ENCODE measurements at regions not wholly inside any gene's neighbourhood (a gene's known extent, or its start where the extent isn't known, plus 50 kb on each side); places are given as distances from the start of the nearest gene placed in this dataset.
"Not testable (repeated sequence)": the region's sequence is repeated elsewhere in the genome, so short reads cannot be mapped to it uniquely, and the experiment has no call there.

DNA sequence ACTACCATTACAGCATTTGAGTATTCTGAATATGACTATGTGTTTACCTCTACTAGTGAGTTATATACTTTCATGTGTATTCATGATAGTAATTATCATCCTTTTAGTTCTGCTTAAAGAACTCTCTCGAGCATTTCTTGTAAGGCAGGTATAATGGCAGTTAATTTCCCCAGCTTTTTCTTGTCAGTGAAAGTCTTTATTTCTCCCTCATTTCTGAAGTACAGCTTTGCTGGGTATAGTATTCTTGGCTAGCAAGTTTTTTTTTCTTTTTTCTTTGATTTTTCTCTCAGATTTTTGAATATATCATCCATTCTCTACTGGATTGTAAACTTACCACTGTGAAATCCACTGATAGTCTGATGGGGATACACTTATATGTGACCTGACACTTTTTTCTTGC is 165.9 kb upstream of the ARHGAP5 start:
- no peak for DNase-seq (ENCODE audit: low read depth)

GRCh38 chr14:31913370-31913769 is 163.7 kb upstream of the ARHGAP5 start:
- no peak for DNase-seq (ENCODE audit: low read depth)

- not testable (repeated sequence) for DNase-seq (ENCODE audit: low read depth)
These were observed 158.8 kb upstream of the ARHGAP5 start for GRCh38 chr14:31918289-31918688.

DNA sequence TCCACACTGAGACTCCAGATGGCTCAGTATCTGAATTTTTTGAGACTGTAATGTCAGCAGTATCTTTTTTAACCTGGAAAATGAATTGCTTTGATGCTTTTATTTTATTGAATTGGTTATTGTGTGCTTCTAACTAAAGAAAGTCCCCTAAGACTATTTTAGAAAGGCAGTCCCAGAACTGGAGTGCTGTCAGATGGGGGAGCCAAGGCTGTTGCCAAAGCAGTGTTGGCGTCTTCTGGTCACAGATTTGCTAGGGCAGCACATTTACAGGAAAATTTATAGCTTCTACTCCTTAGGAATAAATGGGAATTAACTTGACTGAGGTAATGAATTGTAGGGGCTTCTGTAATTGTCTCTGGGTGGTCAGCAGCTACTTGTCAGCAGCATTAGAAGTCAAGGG is 157.1 kb upstream of the ARHGAP5 start:
- DNase-seq (ENCODE audit: low read depth) = no peak

- no peak for DNase-seq (ENCODE audit: low read depth)
These were observed 156.0 kb upstream of the ARHGAP5 start for GRCh38 chr14:31920989-31921650.

- DNase-seq (ENCODE audit: low read depth) = no peak
These were observed 155.4 kb upstream of the ARHGAP5 start for GRCh38 chr14:31921721-31922120.

DNA sequence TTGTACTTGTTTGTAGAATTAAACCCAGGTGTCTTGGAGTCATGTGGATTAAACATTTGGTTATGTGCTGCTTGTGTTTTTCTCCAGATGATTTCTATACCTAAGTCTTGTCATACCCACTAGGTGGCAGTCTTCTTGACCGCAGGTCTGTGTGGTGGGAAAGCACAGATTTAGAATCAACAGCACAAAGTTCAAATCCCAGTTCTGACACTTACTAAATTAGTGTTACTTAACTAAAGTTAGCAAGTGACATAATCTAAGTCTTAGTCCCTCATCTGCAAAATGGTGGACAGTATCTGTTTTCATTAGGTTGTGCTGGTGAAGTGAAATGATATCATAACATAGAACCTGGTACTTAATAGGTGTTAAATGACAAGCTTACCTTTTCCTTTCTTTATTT is 151.0 kb upstream of the ARHGAP5 start:
- peak; percentile 17 for DNase-seq (ENCODE audit: low read depth)

DNA sequence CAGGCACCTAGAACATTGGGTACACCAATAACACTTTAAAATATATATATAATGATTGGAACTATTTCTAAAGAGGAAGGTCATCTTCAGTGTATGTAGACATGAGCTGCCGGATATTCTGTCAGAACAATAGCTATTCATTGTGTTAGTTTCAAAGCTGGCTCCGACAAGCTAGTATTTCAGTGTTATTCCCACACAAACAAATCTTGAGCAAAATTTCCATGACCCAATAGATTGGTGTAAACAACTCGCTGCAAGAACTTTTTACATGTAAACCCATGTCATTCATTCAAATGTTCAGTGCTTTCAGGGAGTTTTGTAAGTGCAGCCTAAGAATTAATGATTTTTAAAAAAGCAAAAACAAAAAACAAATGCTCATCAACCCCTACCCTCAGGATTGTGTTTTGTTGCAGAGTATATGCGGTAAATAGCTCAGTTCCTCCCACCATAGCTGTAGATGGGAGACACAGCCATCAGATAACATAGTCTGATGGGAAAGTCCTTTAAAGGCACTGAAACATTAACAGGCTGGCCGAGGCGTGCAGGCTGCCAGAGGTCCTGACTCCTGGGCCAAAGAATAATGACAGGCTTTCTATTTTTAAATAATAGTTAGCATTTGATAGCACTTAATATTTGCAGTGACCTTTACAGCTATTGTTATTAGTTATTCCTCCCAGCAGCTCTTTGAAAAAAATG is 150.3 kb upstream of the ARHGAP5 start:
- no peak for DNase-seq (ENCODE audit: low read depth)

DNA sequence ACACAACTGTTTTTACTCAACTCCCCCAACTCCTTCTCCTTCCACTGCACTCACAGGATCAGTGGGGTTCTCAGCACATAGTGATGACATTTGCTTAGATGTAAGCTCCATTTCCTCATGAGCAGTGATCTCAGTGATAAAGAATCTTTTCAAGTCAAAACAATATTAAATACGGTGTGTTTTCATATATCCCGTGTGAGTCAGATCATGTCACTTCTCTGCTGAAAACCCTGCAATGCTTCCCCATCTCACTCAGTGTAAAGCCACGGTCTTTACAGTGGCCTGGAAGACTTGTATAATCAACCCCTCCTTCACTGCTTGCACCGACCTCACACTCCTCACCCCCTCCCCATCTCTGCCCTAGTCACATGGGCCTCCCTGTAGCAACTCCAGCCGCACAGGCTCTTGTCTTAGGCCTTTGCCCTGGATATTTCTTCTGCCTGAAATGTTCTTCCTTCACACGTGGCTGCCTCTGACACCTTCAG is 149.7 kb upstream of the ARHGAP5 start:
- peak; percentile 80 for DNase-seq (ENCODE audit: low read depth)

DNA sequence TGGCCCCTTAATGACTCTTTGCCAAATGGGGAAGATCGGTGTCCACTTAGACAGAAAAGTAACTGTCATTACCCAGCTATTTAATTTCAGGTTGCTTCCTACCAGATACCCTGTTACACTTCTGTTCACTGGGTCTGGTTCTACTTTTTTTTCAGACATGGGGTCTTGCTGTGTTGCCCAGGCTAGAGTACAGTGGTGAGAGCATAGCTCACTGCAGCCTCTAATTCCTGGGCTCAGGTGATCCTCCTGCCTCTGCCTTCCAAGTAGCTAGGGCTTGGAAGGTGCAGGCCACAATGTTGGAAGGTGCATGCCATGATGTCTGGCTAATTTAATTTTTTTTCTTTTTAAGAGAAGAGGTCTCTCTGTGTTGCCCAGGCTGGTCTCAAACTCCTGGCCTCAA is 147.0 kb upstream of the ARHGAP5 start:
- DNase-seq (ENCODE audit: low read depth) = no peak

GRCh38 chr14:31930493-31931240 is 146.4 kb upstream of the ARHGAP5 start:
- DNase-seq (ENCODE audit: low read depth) = no peak

DNA sequence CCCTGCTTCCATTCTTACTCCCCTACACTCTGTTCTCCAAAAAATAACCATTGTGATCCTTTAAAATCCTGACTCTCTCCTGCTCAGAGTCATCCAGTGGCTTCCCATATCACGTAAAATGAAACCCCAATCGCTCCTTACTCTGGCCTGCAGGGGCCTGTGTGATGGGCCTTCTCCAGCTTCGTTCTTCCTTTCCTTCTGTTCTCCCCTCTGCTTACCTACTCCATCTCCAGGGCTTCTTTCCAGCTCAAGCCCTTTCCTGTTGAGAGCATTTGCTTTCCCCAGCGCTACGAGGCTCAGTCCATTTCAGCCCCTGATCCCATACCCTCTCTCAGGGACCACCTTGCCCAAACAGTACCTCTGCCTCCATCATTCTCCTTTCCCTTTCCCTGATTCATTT is 144.4 kb upstream of the ARHGAP5 start:
- no peak for DNase-seq (ENCODE audit: low read depth)

- no peak for DNase-seq (ENCODE audit: low read depth)
These were observed 143.4 kb upstream of the ARHGAP5 start for GRCh38 chr14:31933716-31934115.

DNA sequence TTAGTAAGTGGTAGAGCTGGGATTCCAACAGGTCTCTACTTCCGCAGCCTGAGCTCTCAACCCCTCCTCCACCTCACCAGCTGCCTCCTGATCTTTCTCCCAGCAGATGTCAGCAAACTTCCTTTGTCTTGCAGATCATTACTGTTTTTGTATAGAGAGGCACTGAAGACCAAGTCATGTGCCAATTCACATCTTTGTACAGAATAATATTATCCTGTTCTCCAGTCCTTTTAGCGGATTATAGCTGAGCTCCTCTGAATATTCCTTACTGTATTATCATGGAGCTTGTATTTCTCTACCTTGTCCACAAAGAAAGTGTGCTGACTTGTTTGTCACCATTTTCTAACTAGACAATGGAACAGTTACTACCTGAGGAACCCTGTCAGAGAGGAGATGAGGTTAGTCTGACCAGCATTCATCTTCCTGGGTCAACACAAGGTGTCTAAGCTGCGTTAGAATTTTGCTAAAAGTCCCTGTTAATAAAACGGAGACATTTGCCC is 142.3 kb upstream of the ARHGAP5 start:
- peak; percentile 10 for DNase-seq (ENCODE audit: low read depth)

GRCh38 chr14:31935391-31935790 is 141.7 kb upstream of the ARHGAP5 start:
- no peak for DNase-seq (ENCODE audit: low read depth)

- DNase-seq (ENCODE audit: low read depth) = no peak
These were observed 141.0 kb upstream of the ARHGAP5 start for GRCh38 chr14:31936115-31936514.

GRCh38 chr14:31937730-31938346 is 139.3 kb upstream of the ARHGAP5 start:
- DNase-seq (ENCODE audit: low read depth) = peak; percentile 13

DNA sequence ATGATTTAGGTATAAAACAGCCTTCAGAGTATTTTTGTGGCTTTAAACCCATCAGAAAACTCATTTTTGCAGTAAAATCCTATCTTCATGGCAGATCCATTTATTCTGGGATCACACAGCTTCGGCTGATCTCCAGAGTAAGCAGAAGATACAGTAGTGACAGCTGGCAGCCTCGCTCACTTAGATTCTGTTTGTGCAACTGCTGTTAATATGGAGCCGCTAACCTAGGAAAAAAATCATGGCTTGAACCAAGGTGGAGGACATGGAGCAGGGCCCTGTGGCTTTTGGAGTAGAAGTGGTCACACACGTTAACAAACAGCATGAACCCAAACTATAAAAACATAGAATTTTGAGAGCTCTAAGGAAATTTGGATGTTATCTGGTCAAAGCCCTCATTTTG is 137.2 kb upstream of the ARHGAP5 start:
- DNase-seq (ENCODE audit: low read depth) = no peak

GRCh38 chr14:31941487-31941886 is 135.6 kb upstream of the ARHGAP5 start:
- no peak for DNase-seq (ENCODE audit: low read depth)

- no peak for DNase-seq (ENCODE audit: low read depth)
These were observed 134.8 kb upstream of the ARHGAP5 start for GRCh38 chr14:31942166-31942841.

DNA sequence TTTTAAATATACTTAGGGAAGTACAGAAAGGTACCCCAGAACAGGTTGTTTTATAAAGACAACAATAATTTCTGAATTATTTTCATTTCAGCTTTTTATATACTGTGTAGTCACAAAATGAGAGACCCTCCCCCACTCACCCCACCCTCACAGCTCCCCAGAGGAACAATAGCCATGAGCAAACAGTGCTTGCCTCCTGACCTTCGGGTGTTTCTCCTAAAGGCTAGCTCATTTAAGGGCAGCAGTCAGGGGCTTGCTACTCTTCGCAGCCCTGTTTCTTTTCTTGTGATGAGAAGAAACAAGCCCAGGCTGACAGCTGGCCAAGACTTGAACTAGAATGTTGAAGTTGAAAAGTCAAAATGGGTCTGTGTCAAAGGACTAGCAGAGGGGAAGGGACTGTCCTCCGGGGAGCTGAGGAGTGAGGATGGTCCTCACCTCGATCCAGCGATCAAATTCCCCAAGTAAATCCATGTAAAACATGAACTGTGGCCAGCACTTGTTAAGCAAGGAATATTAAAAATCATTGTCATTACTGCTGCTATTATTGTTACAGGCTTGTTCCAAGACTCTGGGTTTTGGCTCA is 133.8 kb upstream of the ARHGAP5 start:
- DNase-seq (ENCODE audit: low read depth) = no peak
